Caco-2 (cell line): ENCODE measurements at regions not wholly inside any gene's neighbourhood (a gene's known extent, or its start where the extent isn't known, plus 50 kb on each side); places are given as distances from the start of the nearest gene placed in this dataset.

Experiments
- BruUV-seq: library from RNA; stranded (reverse); fragments of 400-500 nt; replicated peaks from 2 replicates; lab custom pipeline; 2021; lab: Mats Ljungman, UMichigan
- CTCF ChIA-PET: fragments of 300-600 bp; sonication (Branson Sonifier 250); formaldehyde crosslinking; loops from one replicate; lab custom pipeline; 2022; ENCODE audit warnings: antibody characterized with exemption; lab: Charles Lee
- POLR2A ChIA-PET: fragments of 300-600 bp; sonication (Branson Sonifier 250); formaldehyde crosslinking; loops from one replicate; lab custom pipeline; 2022; ENCODE audit warnings: antibody characterized with exemption; lab: Charles Lee
- DNase-seq, 2 experiments: peaks; one replicate each; pipeline versions ENCODE4 v3.0.0 to v3.0.0-alpha.2; 2020 to 2022
- H3K27me3 ChIP-seq: replicated peaks from 2 replicates; pipeline ENCODE4 v1.6.0; 2011; ENCODE audit warnings: low read length; ENCODE audit not compliant: control insufficient read depth, insufficient read depth
- H3K36me3 ChIP-seq: 2 replicates; pipeline ENCODE4 v1.5.1; 2011; ENCODE audit warnings: low read length; ENCODE audit not compliant: control insufficient read depth, insufficient read depth
- H3K4me1 ChIP-seq: fragments of 250-450 bp; sonication (Bioruptor Pico); 2 replicates; pipeline ENCODE4 v1.5.1; 2020; ENCODE audit warnings: mild to moderate bottlenecking
- H3K4me3 ChIP-seq: 2 replicates; pipeline ENCODE4 v1.5.1; 2011; ENCODE audit warnings: low read depth, mild to moderate bottlenecking, control low read depth, low read length
- H3K9me3 ChIP-seq: fragments of 250-450 bp; sonication (Bioruptor Pico); 2 replicates; pipeline ENCODE4 v1.5.1; 2020; ENCODE audit warnings: mild to moderate bottlenecking, moderate library complexity
- H3K27ac Mint-ChIP-seq: one replicate; pipeline ENCODE4 v1.8.0; 2022; ENCODE audit warnings: mixed read lengths; ENCODE audit not compliant: unreplicated experiment
- H3K27me3 Mint-ChIP-seq: one replicate; pipeline ENCODE4 v1.8.0; 2022; ENCODE audit warnings: mixed read lengths; ENCODE audit not compliant: insufficient read depth, unreplicated experiment
- H3K36me3 Mint-ChIP-seq: one replicate; pipeline ENCODE4 v1.8.0; 2022; ENCODE audit warnings: mild to moderate bottlenecking, mixed read lengths; ENCODE audit not compliant: insufficient read depth, unreplicated experiment
- H3K4me1 Mint-ChIP-seq: one replicate; pipeline ENCODE4 v1.8.0; 2022; ENCODE audit warnings: low read depth, mixed read lengths; ENCODE audit not compliant: unreplicated experiment
- H3K4me3 Mint-ChIP-seq: one replicate; pipeline ENCODE4 v1.8.0; 2022; ENCODE audit warnings: mild to moderate bottlenecking, moderate library complexity, mixed read lengths; ENCODE audit not compliant: unreplicated experiment
- H3K9me3 Mint-ChIP-seq: one replicate; pipeline ENCODE4 v1.8.0; 2022; ENCODE audit warnings: mixed read lengths; ENCODE audit not compliant: unreplicated experiment
- CTCF ChIP-seq, 2 experiments: fragments of 200-600 bp in 1 of 2; IDR thresholded peaks; 1 replicate in 1 of 2; 2 replicates in 1 of 2; pipeline versions ENCODE4 v1.5.1 to v1.8.0; 2011 to 2022; ENCODE audit warnings: antibody characterized with exemption in 1 of 2, control low read depth in 1 of 2, inconsistent platforms in 1 of 2, low read depth in 1 of 2, low read length in 1 of 2, mild to moderate bottlenecking in 1 of 2, moderate library complexity in 1 of 2; ENCODE audit not compliant: insufficient read depth in 1 of 2, severe bottlenecking in 1 of 2, unreplicated experiment in 1 of 2
- intact Hi-C: fragments of 100-400 bp; cut with micrococcal nuclease; formaldehyde crosslinking; loops from one replicate; pipeline ENCODE4 v1.10.0; 2022; ENCODE audit not compliant: unreplicated experiment

- ChIA-PET POLR2A (no interaction called here), CTCF (no interaction called here)
- Mint-ChIP-seq H3K9me3 (no peaks in the 10 kb centered on the region), H3K4me1 (peaks cover 14% of the 10 kb centered on the region), H3K27me3 (no peaks in the 10 kb centered on the region), H3K27ac (no peak overlapping the region), H3K4me3 (no peak overlapping the region), H3K36me3 (peaks cover 7% of the 10 kb centered on the region)
- Histone ChIP-seq H3K9me3 (peaks cover 3% of the 10 kb centered on the region), H3K4me1 (peaks cover 15% of the 10 kb centered on the region), H3K4me3 (no peak overlapping the region), H3K27me3 (no peaks in the 10 kb centered on the region), H3K36me3 (no peaks in the 10 kb centered on the region)
- BruUV-seq, result no TSS peak
- no peak for TF ChIP-seq CTCF (IDR thresholded peaks at IDR 0.05; ENCODE audit: insufficient read depth in 1 of 2, low read depth in 1 of 2, low read length in 1 of 2, severe bottlenecking in 1 of 2, unreplicated experiment in 1 of 2)
- no peak for DNase-seq
- intact Hi-C loops, result no loop called here
These were observed 107.6 kb downstream of the ZNF664 start for GRCh38 chr12:124080649-124081048.

- DNase-seq, result no peak
- H3K36me3 Mint-ChIP-seq, result peaks cover 6% of the 10 kb centered on the region
- H3K4me3 ChIP-seq, result no peak overlapping the region
- intact Hi-C loops, result no loop called here
- no peaks in the 10 kb centered on the region for H3K27me3 Mint-ChIP-seq
- H3K27me3 ChIP-seq, result no peaks in the 10 kb centered on the region
- H3K9me3 ChIP-seq, result no peaks in the 10 kb centered on the region; the same call in none of the 2 replicates
- H3K4me3 Mint-ChIP-seq, result no peak overlapping the region
- H3K4me1 ChIP-seq, result peaks cover 4% of the 10 kb centered on the region; the same call in 1 of the 2 replicates
- POLR2A ChIA-PET, result no interaction called here
- H3K4me1 Mint-ChIP-seq, result peaks cover 7% of the 10 kb centered on the region
- CTCF ChIA-PET, result no interaction called here
- no peak overlapping the region for H3K27ac Mint-ChIP-seq
- H3K36me3 ChIP-seq, result no peaks in the 10 kb centered on the region
- TF ChIP-seq CTCF (IDR thresholded peaks at IDR 0.05; ENCODE audit: insufficient read depth in 1 of 2, low read depth in 1 of 2, low read length in 1 of 2, severe bottlenecking in 1 of 2, unreplicated experiment in 1 of 2), result no peak
- H3K9me3 Mint-ChIP-seq, result no peaks in the 10 kb centered on the region
- no TSS peak for BruUV-seq
These were observed 109.0 kb downstream of the ZNF664 start for GRCh38 chr12:124082012-124082411.

GRCh38 chr12:124082687-124083086 lies 109.7 kb downstream of the ZNF664 start:
- BruUV-seq, result no TSS peak
- Mint-ChIP-seq H3K27me3 (no peaks in the 10 kb centered on the region), H3K4me3 (no peak overlapping the region), H3K9me3 (no peaks in the 10 kb centered on the region), H3K27ac (no peak overlapping the region), H3K36me3 (peaks cover 5% of the 10 kb centered on the region), H3K4me1 (peaks cover 5% of the 10 kb centered on the region)
- POLR2A ChIA-PET, result no interaction called here
- Histone ChIP-seq H3K9me3 (no peaks in the 10 kb centered on the region; the same call in 1 of the 2 replicates), H3K36me3 (no peaks in the 10 kb centered on the region), H3K27me3 (no peaks in the 10 kb centered on the region), H3K4me3 (no peak overlapping the region), H3K4me1 (0 out of 2 replicates have a peak, but pooled peaks cover 3% of the 10 kb centered on the region)
- CTCF ChIA-PET, result no interaction called here
- TF ChIP-seq CTCF (IDR thresholded peaks at IDR 0.05; ENCODE audit: insufficient read depth in 1 of 2, low read depth in 1 of 2, low read length in 1 of 2, severe bottlenecking in 1 of 2, unreplicated experiment in 1 of 2), result no peak
- no peak for DNase-seq
- intact Hi-C loops, result no loop called here
